Keratinocyte (primary cell): ENCODE measurements at regions not wholly inside any gene's neighbourhood (a gene's known extent, or its start where the extent isn't known, plus 50 kb on each side); places are given as distances from the start of the nearest gene placed in this dataset.

ENCODE experiments used
- DNase-seq: peaks from one replicate; pipeline ENCODE4 v3.0.0-alpha.2; 2011; ENCODE audit warnings: low read depth, missing footprints, low spot score
- FAIRE-seq: peaks from 2 replicates; lab custom pipeline; 2011; peaks lifted over from hg19 to GRCh38; lab: Jason Lieb, UNC
- H2AFZ ChIP-seq: 2 replicates; pipeline ENCODE4 v1.6.0; 2012; ENCODE audit warnings: low read length, control low read depth, inconsistent platforms; ENCODE audit not compliant: control insufficient read depth
- H3K27ac ChIP-seq: 2 replicates; pipeline ENCODE4 v1.5.1; 2011; ENCODE audit warnings: low read length; ENCODE audit not compliant: control insufficient read depth, insufficient read depth
- H3K27me3 ChIP-seq: 3 replicates; pipeline ENCODE4 v1.6.0; 2011; ENCODE audit warnings: low read length; ENCODE audit not compliant: control insufficient read depth, insufficient read depth; ENCODE audit errors: extremely low read depth
- H3K36me3 ChIP-seq, 2 experiments: 2 replicates in 1 of 2; 3 replicates in 1 of 2; pipeline ENCODE4 v1.5.1; 2011; ENCODE audit warnings: low read length in 2 of 2, mild to moderate bottlenecking in 1 of 2; ENCODE audit not compliant: control insufficient read depth in 2 of 2, insufficient read depth in 2 of 2; ENCODE audit errors: extremely low read depth in 1 of 2
- H3K4me1 ChIP-seq: 3 replicates; pipeline ENCODE4 v1.5.1; 2011; ENCODE audit warnings: low read length; ENCODE audit not compliant: control insufficient read depth, insufficient read depth; ENCODE audit errors: extremely low read depth
- H3K4me2 ChIP-seq: 3 replicates; pipeline ENCODE4 v1.6.0; 2011; ENCODE audit warnings: low read depth, low read length; ENCODE audit not compliant: control insufficient read depth, insufficient read depth; ENCODE audit errors: extremely low read depth
- H3K4me3 ChIP-seq, 3 experiments: fragments of 200-600 bp in 1 of 3; sonication (generic) in 1 of 3; 2 replicates in 2 of 3; 3 replicates in 1 of 3; pipeline ENCODE4 v1.5.1; 2011 to 2016; ENCODE audit warnings: low read length in 3 of 3, mild to moderate bottlenecking in 3 of 3, control low read depth in 2 of 3, inconsistent platforms in 1 of 3, low read depth in 1 of 3, mixed read lengths in 1 of 3, mixed run types in 1 of 3, moderate library complexity in 1 of 3; ENCODE audit not compliant: control insufficient read depth in 2 of 3, insufficient read depth in 2 of 3; ENCODE audit errors: extremely low read depth in 1 of 3
- H3K79me2 ChIP-seq: 2 replicates; pipeline ENCODE4 v1.6.0; 2012; ENCODE audit warnings: low read length; ENCODE audit not compliant: control insufficient read depth, insufficient read depth
- H3K9ac ChIP-seq: 3 replicates; pipeline ENCODE4 v1.6.0; 2011; ENCODE audit warnings: low read length; ENCODE audit not compliant: control insufficient read depth, insufficient read depth; ENCODE audit errors: extremely low read depth
- H3K9me1 ChIP-seq: 3 replicates; pipeline ENCODE4 v1.6.0; 2011; ENCODE audit warnings: low read length; ENCODE audit not compliant: control insufficient read depth, insufficient read depth; ENCODE audit errors: extremely low read depth
- H3K9me3 ChIP-seq: 2 replicates; pipeline ENCODE4 v1.5.1; 2012; ENCODE audit warnings: low read depth, low read length; ENCODE audit not compliant: control insufficient read depth
- H4K20me1 ChIP-seq: 3 replicates; pipeline ENCODE4 v1.6.0; 2011; ENCODE audit warnings: low read length; ENCODE audit not compliant: control insufficient read depth, insufficient read depth; ENCODE audit errors: extremely low read depth
- CTCF ChIP-seq, 3 experiments: IDR thresholded peaks in 1 of 3; conservative IDR thresholded peaks in 1 of 3; optimal IDR thresholded peaks in 1 of 3; 2 replicates in 2 of 3; 3 replicates in 1 of 3; pipeline versions ENCODE3 to v1.5.1; 2011; ENCODE audit warnings: low read length in 3 of 3, mild to moderate bottlenecking in 3 of 3, moderate library complexity in 2 of 3, control low read depth in 1 of 3, inconsistent platforms in 1 of 3; ENCODE audit not compliant: insufficient read depth in 2 of 3; ENCODE audit errors: extremely low read depth in 1 of 3
- EZH2 ChIP-seq: IDR thresholded peaks from one replicate; pipeline ENCODE4 v1.6.1; 2012; ENCODE audit warnings: inconsistent platforms, mild to moderate bottlenecking, low read length, moderate library complexity
- dilution Hi-C: fragments of 300-500 bp; cut with MboI; formaldehyde crosslinking; loops from one replicate; pipeline ENCODE4 v1.7.0; 2020; ENCODE audit warnings: low sequenced_read_pairs; ENCODE audit not compliant: extremely low pct_ligation_motif_present

- dilution Hi-C loops = no loop called here
- Histone ChIP-seq H3K27me3 (no peaks in the 10 kb centered on the region), H3K4me1 (peaks cover 9% of the 10 kb centered on the region), H3K27ac (no peak overlapping the region), H4K20me1 (no peaks in the 10 kb centered on the region), H3K9me3 (no peaks in the 10 kb centered on the region), H3K9me1 (no peaks in the 10 kb centered on the region), H3K4me3 (no peak overlapping the region), H3K79me2 (no peaks in the 10 kb centered on the region), H3K4me2 (no peak overlapping the region), H2AFZ (no peak overlapping the region), H3K36me3 (no peaks in the 10 kb centered on the region), H3K9ac (no peak overlapping the region)
- no peak for DNase-seq
- TF ChIP-seq EZH2 (no peak), CTCF (optimal IDR thresholded peaks at IDR 0.05 in 1 of 3, IDR thresholded peaks at IDR 0.05 in 1 of 3, conservative IDR thresholded peaks at IDR 0.05 in 1 of 3; ENCODE audit: extremely low read depth in 1 of 3, insufficient read depth in 2 of 3, low read length in 3 of 3) (peak; percentile 21 to 47 (median 22))
- no peak for FAIRE-seq
These were observed 301.7 kb upstream of the N4BP1 start for GRCh38 chr16:48911700-48912099.

- Histone ChIP-seq H2AFZ (no peak overlapping the region), H3K4me2 (no peak overlapping the region), H3K79me2 (no peaks in the 10 kb centered on the region), H3K4me1 (peaks cover 9% of the 10 kb centered on the region), H3K9me3 (no peaks in the 10 kb centered on the region), H3K9me1 (no peaks in the 10 kb centered on the region), H3K9ac (no peak overlapping the region), H3K36me3 (no peaks in the 10 kb centered on the region), H4K20me1 (no peaks in the 10 kb centered on the region), H3K27me3 (no peaks in the 10 kb centered on the region), H3K4me3 (no peak overlapping the region), H3K27ac (no peak overlapping the region)
- FAIRE-seq = no peak
- no peak for DNase-seq
- dilution Hi-C loops = no loop called here
- TF ChIP-seq EZH2 (no peak), CTCF (optimal IDR thresholded peaks at IDR 0.05 in 1 of 3, IDR thresholded peaks at IDR 0.05 in 1 of 3, conservative IDR thresholded peaks at IDR 0.05 in 1 of 3; ENCODE audit: extremely low read depth in 1 of 3, insufficient read depth in 2 of 3, low read length in 3 of 3) (no peak)
These were observed 300.2 kb upstream of the N4BP1 start for GRCh38 chr16:48910214-48910613.
